ENCODE measurements at regions not wholly inside any gene's neighbourhood (a gene's known extent, or its start where the extent isn't known, plus 50 kb on each side); places are given as distances from the start of the nearest gene placed in this dataset.
A peak's percentile ranks its signal among the peaks of the same experiment; 100 is the strongest.
"Not testable (repeated sequence)": the region's sequence is repeated elsewhere in the genome, so short reads cannot be mapped to it uniquely, and the experiment has no call there.

DNA sequence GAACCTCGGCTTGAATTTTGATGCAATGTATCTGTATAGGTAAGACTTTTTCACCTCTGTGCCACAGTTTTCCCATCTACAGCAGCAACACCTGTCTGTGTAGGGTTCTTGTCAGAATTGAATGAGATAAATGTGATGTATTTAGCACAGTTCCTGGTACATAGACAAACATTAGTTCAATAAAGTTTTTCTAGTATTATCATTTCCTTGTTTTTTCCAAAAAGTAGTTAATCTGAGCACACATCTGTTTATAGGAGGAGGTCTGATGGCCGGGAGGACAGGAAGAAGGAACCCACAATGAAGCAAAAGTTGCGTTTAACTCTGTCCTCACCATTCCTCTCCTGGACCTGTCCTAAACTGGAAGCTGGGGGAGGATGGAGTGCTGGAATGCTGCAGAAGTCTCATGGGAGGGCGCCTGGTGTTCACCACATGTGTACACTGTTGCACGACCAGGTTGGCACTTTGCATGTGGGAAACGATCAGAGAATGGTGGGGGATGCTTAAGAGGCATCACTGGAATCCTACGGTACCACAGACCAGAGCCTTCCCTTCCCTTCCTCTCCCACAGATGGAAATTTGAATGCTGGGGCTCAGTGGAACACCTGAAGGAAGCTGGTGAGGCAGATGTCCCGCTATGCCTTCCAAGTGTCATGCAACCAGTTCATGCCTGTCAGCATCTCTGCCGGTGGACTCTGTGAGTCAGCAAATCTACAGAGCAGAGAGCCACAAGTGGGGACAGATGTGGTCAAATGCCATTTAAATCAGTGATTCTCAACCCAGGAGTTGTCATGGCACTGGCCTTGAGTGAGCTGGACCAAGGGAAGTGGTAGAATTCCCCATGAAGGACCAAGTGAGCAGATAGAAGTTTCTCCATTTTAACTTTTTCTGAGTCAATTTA lies 315.6 kb downstream of the DLEU7 start:
- no peak for DNase-seq (ENCODE audit: low spot score)

DNA sequence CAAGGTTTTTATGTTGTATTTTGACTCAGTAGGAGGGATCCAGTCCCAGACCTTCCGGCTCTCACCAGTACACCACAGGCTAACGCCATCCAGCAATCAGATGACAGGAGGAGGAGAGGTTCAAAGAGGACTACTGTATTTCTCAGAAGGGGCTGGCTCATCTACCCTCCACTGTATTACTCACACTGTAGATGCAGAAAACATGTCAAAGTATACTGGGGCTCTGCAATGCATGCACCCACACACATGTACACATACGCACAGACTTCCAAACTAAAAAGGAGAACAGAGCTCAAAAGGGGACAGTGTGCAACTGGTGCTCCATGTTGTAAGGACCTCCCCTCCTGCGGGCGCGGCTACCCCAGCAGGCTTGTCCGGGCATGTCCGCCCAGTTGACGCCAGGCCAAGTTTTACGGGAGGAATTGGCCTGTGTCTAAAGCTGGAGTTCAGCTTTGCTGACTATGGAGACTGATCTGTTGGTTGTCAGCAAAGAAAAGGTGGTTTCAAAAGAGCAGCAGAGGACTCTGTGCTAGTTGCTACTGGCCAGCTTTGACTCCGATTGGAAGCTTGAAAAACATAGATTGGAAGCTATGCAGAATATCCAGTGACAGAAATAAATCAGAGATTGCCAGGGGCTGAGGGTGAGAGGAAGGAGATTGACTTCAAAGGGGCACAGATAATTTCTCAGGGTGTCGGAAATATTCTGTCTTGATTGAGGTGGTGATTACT lies 314.2 kb downstream of the DLEU7 start:
- peak; percentile 23 for DNase-seq (ENCODE audit: low spot score)

DNA sequence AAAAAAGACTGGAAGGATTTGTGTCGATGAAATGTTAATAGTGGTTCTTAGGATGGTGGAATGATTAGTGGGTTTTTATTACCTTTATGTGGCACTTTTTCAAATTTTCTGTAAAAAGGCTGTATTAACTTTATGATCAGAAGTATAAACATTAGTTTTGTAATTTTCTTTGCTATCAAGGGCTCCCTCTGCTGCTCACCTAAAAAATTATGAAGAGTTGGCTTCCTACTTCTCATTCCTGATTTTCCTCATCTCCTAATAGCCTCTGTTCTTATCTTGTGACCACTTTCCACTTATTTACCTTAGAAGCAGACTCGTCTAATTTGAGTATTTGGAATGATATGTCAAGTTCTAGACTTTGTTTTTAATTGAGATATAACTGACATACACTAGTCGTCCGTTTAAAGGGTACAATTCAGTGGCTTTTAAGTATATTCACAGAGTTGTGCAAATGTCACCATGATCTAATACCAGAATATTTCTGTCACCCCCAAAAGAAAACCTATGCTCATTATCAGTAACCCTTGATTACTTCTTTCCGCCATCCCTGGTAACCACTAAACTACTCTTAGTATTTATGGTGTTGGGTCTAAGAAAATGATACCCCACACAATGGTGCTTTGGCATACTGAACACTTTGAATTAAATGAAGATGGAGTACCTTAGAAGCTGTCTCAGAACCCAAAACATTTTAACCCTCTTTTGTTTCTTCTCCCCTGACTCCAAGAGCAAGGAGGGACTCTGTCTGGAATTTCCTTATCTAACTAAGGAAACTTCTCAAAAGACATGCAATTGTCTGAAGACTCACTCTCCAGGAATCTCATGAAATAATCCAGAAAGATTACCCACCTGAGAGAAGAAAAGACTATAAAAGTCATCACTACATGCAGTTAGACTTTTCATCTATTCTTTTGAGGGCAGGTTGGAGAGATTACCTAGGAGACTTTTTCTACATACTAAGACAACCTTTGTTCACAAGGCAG lies 311.3 kb downstream of the DLEU7 start:
- peak; percentile 38 for DNase-seq (ENCODE audit: low spot score)

DNA sequence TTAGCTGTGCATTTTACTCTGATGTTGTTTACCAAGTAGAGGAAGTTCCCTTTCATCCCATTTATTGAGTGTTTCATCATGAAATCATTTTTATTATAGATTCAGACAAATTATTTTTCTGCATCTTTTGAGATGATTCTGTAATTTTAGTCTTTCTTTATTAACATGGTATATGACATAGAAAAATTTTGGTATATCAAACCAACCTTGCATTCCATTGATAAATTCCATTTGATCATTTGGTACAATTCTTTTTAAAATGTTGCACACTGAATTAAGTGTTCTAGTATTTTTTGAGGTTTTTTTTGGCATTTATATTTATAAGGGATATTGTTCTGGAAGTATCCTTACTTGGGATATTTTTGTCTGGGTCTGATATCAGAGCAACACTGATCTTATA lies 308.4 kb downstream of the DLEU7 start:
- DNase-seq (ENCODE audit: low spot score), result no peak

DNA sequence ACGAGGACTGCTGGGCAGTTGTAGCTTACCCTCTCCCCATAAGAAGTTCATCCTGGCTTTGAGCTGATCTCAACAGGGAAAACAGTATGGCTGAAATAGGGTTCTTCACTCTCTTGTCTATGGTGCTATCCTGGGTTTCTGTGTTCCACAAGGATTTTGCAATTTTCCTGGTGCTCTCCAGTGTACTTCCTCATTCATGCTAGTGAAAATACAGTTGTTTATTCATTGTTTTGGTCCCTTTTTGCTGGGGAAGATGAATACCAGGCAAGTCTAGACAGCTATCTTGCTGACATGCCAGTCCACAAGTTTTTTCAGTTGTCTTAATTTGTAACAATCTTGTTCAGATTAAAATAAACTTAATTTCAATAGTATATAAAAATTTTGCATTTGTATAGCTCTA lies 306.5 kb downstream of the DLEU7 start:
- DNase-seq (ENCODE audit: low spot score), result no peak

DNA sequence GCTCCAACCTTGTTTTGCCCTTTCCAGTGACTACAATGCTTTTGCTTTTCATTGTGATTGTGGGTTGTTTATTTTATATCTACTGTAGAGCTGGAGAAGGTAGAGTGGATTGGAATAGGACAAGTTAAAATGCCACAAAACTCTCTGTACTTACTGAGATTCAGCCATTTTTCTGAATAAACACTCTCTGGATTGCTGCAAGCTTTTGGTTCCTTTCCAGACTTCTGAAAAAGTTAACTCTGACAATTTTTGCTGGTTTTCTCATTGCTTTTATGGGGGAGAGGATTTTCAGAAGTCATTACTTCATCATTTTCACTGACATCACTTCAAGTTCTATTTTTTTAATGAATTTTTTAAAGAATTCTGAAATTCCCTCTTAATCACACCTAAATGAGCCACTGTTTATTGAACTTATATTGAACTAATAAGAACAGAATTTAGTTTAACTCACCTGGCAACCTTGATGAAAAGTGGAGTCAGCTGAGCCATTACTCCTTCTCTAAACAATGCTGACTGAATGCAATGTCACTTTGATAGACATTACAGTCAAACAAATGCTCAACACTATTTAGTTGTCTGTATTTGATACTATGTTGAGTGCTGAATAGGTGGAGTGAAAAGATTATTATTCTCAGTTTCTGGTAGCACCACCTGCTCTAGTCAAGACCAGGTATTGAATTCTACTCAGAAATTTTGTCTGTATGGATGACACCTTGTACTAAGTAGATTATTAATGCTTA lies 303.5 kb downstream of the DLEU7 start:
- no peak for DNase-seq (ENCODE audit: low spot score)

DNA sequence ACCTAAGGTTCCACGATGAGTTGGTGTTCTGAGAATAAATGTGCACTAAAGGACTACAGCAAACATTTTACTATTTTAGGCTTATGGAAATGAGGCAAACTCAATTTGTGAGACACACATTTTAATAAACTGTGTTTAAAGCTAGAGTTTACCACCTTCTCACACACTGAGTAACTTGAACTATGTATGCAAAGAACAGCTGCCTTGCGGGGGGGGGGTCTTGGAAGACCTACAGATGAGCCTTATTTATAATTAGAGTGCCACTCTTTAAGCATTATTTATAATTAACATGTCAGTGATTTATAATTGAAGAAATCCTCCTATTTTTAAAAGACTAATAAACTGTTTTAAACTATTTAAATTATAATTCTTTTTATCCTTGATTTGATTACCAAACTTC lies 300.4 kb downstream of the DLEU7 start:
- no peak for DNase-seq (ENCODE audit: low spot score)

DNA sequence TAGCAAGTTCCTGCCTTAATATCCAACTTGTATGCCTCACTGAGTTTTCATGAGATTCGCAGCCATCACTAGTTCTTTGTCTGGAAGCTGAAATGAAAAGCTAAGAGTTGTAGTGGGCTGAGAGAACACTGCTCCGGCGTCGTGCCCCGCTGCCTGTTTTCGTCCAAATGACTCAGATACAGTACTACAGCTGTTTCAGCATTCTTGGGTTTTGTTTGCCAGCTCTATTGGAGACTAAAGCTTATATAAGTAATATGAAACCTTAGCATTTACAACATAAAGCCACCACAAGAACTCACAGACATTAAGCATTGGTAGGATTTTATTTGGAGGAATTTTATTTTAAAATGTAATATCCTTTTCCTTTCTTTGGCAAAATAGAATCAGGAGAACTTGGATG lies 299.7 kb downstream of the DLEU7 start:
- DNase-seq (ENCODE audit: low spot score), result no peak

DNA sequence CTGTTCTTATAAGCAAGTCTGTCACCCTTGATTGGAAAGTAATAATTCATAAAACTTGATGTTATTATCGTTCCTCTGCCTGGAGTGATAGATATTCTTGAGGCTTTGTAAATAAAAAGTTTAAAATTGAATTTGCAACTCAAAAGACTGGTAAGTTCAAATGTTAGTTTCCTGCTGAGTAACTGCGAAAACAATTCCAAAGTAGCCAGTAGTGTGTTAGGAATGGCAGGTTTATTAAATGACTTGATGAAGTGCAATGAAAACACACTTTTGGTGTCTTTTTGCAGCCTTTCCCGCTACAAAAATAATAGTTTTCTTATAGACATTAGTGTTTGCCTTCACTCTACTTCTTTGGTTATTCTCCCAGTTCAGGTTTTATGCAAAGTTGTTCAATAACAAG lies 299.3 kb downstream of the DLEU7 start:
- no peak for DNase-seq (ENCODE audit: low spot score)

DNA sequence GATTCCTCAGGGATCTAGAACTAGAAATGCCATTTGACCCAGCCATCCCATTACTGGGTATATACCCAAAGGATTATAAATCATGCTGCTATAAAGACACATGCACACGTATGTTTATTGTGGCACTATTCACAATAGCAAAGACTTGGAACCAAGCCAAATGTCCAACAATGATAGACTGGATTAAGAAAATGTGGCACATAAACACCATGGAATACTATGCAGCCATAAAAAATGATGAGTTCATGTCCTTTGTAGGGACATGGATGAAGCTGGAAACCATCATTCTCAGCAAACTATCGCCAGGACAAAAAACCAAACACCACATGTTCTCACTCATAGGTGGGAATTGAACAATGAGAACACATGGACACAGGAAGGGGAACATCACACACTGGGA lies 296.3 kb downstream of the DLEU7 start:
- DNase-seq (ENCODE audit: low spot score), result not testable (repeated sequence)

DNA sequence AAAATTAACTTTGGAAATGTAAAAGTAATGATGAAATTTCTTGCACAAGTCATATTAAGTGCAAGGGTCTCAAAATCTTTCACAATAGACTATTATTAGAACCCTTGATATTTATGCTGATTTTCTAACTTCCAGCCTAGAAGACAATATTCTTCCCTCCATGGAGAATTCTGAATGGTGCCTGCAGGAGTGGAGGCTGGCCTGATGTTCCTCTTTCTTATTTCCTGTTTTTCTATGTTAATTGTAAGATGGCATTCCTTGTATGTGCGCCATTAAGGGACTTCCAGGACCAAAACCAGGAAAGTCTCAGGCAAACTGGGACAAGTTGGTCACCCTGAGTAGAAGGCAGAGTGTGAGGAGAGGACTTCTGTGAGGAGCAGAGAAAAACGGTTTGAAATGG lies 294.9 kb downstream of the DLEU7 start:
- DNase-seq (ENCODE audit: low spot score), result no peak

DNA sequence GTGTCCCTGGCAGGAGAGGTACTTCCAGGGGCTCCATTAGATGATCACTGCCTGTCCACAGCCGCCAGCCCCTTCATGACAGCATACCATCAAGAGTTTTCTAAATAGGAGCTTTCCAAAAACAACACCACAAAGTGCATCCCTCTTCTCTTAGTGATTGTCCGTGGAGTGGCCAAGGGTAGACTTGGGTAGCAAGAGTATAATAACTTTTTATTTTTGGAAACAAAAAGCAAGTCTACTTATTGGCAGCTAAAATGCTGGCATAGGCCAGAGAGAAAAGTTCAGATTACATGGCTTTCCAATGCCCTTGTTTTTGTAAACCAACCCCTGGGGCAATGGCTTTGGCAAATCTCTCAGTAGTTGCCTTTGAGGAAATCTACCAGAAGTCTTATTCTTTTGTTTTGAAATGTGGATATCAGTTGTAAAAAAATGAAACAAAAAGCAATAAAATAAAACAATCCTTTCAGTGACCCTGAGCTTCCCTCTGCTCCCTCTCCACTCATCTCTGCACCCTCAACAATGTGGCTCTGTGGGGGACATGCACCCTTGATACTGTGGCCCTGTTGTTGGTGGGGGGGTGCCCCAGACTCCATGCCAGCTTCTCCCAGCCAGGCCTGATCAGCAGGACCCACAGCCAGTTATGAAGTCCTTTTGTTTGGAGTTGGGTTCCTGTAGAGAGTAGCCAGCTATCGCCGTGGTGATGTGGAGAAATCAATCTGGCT lies 294.1 kb downstream of the DLEU7 start:
- DNase-seq (ENCODE audit: low spot score), result no peak

DNA sequence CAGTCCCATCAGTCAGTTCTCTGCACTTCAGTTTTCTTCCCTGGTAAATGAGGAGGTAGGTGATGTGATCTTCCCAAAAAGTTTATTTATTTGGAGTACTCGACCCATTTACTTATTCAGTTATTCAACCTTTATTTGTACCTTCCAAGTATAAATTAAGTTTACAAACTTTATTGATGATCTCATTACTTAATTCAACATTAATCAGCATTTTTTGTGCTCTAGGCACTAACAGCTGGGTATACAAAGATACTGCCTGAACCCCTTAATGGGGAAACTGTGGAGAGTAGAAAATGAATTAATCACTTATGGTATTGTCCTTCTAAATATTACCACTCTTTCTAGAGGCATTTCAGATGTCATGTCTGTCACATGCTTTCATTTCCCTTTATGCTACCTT lies 293.3 kb downstream of the DLEU7 start:
- DNase-seq (ENCODE audit: low spot score), result no peak

DNA sequence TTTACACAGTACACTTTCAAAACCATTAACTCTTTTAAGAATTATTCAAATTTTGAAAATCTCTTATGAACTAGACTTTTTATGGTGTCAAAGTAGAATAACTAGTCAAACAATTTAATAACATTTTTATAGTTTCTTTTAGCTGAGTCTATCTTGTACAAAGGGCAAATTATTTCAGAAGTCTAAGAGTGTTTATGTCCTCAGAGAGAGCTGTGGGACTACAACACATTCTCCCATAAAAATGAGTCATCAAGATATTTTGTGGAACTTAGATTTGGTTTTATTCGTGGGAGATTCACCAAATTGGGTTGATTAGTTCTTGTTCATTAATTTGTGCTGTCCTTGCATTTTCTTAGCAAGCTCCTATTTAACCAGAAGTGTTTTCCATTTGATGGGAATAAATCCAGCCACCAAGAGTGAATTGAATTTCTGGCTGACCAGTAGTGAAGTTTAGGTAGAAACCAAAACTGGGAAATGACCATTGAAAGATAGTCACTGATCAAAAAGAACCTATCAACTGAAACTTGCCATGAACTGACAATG lies 291.0 kb downstream of the DLEU7 start:
- no peak for DNase-seq (ENCODE audit: low spot score)

DNA sequence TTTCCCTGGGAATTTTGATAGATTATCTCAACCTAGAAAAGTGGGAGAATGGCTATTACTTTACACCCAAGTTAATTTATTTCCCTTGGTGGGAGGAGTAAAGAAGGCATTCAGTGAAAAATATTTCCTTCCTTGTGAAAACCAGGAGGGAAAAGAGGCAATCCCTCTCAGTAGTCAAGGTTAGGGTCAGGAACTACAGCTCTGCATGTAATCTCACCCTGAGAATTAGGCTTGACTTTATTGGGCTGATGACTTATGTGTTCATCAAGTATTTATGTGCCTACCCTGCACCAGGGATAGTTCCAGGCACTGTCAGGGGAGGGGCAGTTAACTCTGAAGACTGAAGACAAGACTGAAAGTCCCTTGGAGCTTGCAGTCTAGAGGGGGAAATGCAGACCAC lies 281.8 kb downstream of the DLEU7 start:
- no peak for DNase-seq (ENCODE audit: low spot score)

DNA sequence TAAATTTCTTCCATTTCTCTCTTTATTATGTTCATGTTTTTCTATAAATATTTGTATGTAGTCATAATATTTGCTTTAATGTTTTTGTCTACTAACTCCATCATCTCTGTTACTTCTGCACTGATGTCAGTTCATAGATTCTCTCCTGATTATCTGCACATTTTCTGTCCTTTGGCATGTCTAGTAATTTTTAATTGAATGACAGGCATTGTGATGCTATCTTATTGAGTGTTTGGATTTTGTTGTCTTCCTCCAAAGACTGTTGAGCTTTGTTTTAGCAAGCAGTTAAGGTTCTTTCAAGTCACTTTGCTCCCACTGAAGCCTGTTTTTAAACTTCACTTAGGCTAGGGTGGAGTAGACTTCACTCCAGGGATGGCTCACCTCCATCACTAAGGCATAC lies 276.8 kb downstream of the DLEU7 start:
- no peak for DNase-seq (ENCODE audit: low spot score)

DNA sequence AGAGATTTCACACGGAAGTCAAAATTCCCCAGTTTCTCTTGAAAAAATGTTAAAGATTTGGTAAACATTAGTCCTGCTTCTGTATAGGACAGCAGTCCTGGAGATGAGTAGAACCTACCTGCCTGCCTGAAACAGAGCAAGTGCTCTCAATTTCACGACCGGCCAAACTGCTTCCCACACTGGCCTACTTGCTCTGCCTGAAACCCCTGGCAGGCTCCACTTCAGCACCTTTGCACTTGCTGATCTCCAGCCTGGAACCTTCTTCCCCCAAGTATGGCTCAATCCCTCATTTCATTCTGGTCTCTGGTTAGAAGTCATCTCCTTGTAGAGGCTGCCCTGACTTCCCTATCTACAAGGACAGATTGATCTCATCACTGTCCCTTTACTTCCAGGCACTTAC lies 271.4 kb downstream of the DLEU7 start:
- DNase-seq (ENCODE audit: low spot score), result no peak

DNA sequence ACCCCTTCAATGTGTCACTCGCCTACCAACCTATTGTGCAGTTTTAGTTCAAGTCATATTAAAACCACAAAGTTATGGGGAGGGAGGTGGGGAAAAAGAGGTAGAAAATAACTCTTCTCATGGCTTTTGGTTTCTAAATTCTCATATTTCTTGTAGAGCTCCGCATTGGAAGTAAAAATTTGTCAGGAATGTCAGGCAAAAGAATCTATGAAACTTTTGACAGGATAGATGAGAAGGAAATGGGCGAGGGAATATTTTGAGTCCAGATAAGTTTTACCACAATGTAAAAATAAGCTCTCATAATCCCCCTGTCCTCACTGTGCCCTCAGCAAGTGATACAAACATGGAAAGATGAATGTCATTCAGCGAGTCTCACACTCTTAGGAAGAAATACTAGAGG lies 270.4 kb downstream of the DLEU7 start:
- DNase-seq (ENCODE audit: low spot score), result no peak

DNA sequence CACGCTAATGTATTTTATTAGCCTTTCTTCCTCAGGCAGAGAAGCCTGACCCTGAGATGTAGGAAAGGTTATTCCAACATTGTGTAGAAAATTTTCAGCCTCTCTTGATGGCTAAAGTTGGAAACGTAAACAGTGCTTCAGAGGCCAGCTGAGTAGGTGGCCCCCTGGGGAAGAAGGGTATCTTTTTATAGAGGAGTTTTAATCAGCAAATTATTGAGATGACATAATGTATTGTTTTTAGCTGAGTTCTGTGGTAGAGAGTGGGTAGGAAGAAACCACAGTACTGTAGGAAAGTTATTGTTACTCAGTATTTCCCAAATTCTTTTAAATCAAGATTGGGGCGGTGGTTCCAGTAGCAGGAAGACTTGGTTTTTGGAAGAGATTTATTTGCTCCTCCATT lies 268.8 kb downstream of the DLEU7 start:
- no peak for DNase-seq (ENCODE audit: low spot score)

DNA sequence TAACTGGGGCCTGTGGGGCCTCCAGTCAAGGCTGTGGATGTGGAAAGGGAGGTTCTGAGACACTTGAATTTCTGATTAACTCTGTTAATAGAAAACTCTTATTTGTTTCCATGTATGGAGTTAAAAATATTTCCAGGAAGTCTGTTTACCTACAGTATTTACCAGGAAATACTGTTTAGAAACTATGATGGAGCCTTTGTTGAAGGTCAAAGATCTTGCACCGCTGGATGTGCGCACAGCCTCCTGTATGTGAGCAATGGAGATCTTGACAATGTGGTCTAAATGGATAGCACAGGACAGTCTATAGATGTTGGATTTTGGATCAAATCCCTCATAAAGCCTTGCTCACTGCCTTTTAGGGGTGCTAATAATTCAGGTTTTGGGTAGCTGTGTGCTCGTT lies 268.4 kb downstream of the DLEU7 start:
- no peak for DNase-seq (ENCODE audit: low spot score)

DNA sequence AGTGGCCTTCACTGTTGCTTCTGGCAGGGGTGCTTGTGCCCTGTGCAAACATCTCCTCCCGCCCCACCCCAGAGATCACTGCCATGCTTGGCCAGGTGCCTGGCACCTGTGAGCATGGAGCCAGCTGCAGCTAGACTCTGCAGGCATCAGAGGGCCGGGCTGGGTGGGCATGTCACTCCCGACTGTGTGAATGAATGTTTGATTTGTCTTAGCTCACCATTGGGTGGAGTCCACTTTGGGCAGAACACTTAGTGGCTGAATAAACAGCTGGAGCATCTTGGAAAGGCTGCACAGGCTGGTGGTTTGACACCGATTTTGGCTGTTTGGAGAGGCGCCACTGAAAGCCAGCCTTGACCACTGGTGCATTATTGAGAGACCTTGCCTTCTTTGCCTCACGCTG lies 267.3 kb downstream of the DLEU7 start:
- DNase-seq (ENCODE audit: low spot score), result no peak
